D721Med (cell line): ENCODE measurements at regions not wholly inside any gene's neighbourhood (a gene's known extent, or its start where the extent isn't known, plus 50 kb on each side); places are given as distances from the start of the nearest gene placed in this dataset.

Experiments used
- DNase-seq: peaks from one replicate; pipeline ENCODE4 v3.0.0; 2011; ENCODE audit warnings: low spot score; ENCODE audit not compliant: insufficient read length
- FAIRE-seq: peaks from 2 replicates; lab custom pipeline; 2011; peaks lifted over from hg19 to GRCh38; lab: Jason Lieb, UNC
- TF ChIP-seq, protein P1 (sequence below): IDR thresholded peaks from 2 replicates; pipeline ENCODE4 v1.5.1; 2012; ENCODE audit warnings: mild to moderate bottlenecking, control low read depth; ENCODE audit not compliant: insufficient read depth; ENCODE audit errors: missing control alignments

DNA sequence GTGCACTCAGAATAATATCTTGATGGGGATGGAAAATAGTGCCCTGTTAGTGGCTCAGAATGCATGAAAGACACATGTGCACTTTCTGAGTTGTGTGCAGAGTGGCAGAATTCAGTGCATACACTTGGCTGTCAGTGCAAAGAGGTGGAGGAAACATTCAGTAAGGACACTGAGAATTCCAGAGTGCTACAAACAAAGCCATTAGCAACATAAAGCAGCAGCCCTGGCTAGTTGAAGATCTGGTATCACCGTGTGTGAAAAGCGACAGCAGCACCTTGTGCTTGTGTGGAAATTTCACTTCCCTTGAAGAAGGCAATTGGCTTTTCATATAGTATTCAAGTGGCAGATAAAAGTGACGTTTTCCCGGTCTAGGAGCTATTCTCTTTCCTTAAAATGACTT, 810.4 kb downstream of the TRIML1 start:
- FAIRE-seq: no peak
- no peak for DNase-seq
- TF ChIP-seq, protein P1, sequence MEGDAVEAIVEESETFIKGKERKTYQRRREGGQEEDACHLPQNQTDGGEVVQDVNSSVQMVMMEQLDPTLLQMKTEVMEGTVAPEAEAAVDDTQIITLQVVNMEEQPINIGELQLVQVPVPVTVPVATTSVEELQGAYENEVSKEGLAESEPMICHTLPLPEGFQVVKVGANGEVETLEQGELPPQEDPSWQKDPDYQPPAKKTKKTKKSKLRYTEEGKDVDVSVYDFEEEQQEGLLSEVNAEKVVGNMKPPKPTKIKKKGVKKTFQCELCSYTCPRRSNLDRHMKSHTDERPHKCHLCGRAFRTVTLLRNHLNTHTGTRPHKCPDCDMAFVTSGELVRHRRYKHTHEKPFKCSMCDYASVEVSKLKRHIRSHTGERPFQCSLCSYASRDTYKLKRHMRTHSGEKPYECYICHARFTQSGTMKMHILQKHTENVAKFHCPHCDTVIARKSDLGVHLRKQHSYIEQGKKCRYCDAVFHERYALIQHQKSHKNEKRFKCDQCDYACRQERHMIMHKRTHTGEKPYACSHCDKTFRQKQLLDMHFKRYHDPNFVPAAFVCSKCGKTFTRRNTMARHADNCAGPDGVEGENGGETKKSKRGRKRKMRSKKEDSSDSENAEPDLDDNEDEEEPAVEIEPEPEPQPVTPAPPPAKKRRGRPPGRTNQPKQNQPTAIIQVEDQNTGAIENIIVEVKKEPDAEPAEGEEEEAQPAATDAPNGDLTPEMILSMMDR: no peak

DNA sequence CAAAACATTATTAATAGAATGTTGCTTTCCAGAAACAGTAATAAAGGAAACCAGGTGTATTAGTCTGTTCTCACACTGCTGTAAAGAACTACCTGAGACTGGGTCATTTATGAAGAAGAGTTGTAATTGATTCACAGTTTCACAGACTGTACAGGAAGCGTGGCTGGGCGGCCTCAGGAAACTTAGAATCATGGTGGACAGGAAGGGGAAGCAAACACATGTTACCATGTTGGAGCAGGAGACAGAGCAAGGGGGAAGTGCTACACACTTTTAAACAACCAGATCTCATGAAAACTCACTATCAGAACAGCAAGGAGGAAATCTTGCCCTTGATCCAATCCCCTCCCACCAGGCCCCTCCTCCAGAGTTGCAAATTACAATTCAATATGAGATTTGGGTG, 815.8 kb downstream of the TRIML1 start:
- FAIRE-seq: no peak
- TF ChIP-seq, protein P1: no peak
- no peak for DNase-seq

DNA sequence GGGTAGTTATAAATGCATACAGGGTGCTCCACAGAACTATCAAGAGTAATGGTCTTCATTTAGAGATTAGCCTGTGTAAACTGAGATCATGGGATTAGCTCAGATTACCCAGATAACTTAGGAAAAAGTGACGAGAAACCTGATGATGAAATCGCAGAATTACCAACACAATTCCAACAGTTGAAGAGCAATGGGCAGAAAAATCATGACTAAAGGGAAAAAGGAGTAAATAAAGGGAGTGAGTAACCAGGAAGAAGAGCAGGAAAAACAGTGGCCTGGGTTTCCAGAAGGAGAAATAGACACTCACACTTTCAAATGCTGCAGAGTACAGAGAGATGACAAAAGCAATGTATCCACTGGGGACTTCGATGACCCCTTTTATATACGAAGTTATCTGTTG, 817.3 kb downstream of the TRIML1 start:
- FAIRE-seq (no peak), DNase-seq (no peak)
- TF ChIP-seq, protein P1: no peak

DNA sequence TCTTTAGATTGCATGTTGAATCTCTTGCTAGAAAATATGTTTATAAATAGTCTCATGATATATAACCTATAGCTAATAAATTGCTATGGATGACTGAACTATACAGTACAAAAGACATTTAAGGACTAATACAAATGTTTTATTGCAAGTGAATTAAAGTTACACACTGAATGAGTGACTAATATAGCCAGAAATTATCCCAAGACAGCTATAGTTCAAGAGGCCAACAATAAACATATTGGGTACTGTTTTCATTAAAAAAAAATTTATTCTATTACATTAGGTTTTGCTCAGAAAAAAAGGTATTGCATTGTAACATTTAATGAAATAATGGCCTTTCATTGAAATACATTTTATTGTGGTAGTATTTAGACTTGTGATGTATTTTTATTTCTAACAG, 819.1 kb downstream of the TRIML1 start:
- TF ChIP-seq, protein P1: no peak
- DNase-seq (no peak), FAIRE-seq (no peak)

DNA sequence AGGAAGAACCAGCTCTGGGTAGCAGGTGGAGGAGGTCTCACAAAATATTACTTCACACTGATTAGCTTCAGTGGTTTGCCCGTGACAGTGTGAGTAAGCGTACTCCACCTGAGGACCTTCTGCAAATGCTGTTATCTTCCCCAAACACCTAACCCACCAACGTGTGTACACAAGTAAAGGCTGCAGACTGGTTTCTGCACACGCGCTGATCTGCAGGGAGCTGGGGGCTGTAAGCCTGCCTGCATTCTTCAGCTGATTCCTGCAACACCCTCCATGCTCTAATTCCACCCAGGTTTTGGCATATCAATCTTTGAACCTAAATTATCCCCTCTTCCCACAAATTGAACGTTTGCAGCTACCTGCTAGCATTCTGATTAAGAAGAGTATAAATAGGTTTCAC, 820.2 kb downstream of the TRIML1 start:
- FAIRE-seq: no peak
- TF ChIP-seq, protein P1: no peak
- no peak for DNase-seq

DNA sequence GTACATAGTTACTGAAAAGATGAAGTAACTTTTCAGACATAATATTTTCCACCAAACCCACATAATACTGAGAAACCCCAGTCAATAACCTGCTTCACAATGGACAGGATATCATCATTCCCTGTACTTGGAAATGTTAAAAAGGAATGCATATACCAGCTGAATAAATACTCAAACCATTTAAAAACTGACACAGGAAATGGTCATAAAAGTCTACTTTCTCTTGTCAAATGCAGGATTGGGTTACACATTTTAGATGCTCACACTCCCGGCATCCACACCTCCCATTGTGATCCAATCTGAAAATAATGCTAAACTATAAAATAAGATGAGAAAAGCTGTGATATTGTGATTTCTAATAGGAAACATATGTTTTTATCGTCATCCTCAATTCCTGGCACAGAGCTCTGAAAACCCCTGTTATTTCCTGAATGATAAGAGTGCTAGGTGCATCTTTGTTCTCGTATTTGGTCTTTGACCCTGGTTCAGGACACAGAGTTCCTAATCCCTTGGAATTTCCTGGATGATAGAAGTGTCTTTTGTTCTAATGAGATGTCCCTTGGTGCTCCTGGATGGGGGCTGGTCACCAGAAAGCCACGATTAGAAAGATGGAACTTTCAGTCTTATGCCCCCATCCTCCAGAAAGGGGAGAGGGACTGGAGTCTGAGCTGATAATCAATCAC, 821.3 kb downstream of the TRIML1 start:
- DNase-seq (no peak), FAIRE-seq (no peak)
- TF ChIP-seq, protein P1: no peak

DNA sequence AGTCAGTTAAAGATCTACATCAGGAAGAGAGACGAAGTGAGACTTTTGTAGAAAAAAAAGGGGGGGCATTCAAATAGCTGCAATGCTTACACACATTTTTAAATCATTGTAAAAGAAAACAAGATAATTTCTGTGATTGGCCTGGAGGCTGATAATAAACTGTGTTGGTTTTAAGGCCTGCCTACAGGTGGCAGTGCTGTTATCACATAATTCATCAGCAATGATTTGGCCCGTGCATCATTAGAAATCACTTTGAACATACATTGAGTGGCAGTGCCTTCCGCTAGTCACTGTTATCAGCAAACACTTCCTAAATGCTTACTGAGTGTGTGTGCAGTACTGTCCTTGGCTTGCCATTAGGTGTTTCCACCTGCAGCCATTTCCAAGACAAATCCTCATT, 831.9 kb downstream of the TRIML1 start:
- TF ChIP-seq, protein P1: peak; percentile 6
- DNase-seq (no peak), FAIRE-seq (no peak)
